DMS 273 treated with DMSO at 0.1 percent for 48 hours (cell line): ENCODE measurements at regions not wholly inside any gene's neighbourhood (a gene's known extent, or its start where the extent isn't known, plus 50 kb on each side); places are given as distances from the start of the nearest gene placed in this dataset.
"Not testable (repeated sequence)": the region's sequence is repeated elsewhere in the genome, so short reads cannot be mapped to it uniquely, and the experiment has no call there.

Experiments
- DNase-seq: peaks from one replicate; lab custom pipeline; 2025; lab: John Stamatoyannopoulos, UW

GRCh38 chr9:74007833-74008232 is 489.3 kb upstream of the RORB start:
- DNase-seq: no peak

- DNase-seq: no peak
These were observed 481.1 kb upstream of the RORB start for GRCh38 chr9:74016004-74016403.

GRCh38 chr9:74025402-74025925 is 471.7 kb upstream of the RORB start:
- DNase-seq: no peak

- no peak for DNase-seq
These were observed 464.7 kb upstream of the RORB start for GRCh38 chr9:74032421-74032820.

GRCh38 chr9:74035786-74036185 is 461.3 kb upstream of the RORB start:
- no peak for DNase-seq

GRCh38 chr9:74036549-74037231 is 460.4 kb upstream of the RORB start:
- no peak for DNase-seq

- DNase-seq: no peak
These were observed 459.9 kb upstream of the RORB start for GRCh38 chr9:74037274-74037673.

GRCh38 chr9:74041588-74041987 is 455.5 kb upstream of the RORB start:
- no peak for DNase-seq

- DNase-seq: no peak
These were observed 452.3 kb upstream of the RORB start for GRCh38 chr9:74044844-74045243.

GRCh38 chr9:74056023-74056422 is 441.1 kb upstream of the RORB start:
- no peak for DNase-seq

- not testable (repeated sequence) for DNase-seq
These were observed 440.1 kb upstream of the RORB start for GRCh38 chr9:74057051-74057450.

- DNase-seq: no peak
These were observed 432.4 kb upstream of the RORB start for GRCh38 chr9:74064702-74065101.

GRCh38 chr9:74066128-74066527 is 431.0 kb upstream of the RORB start:
- DNase-seq: no peak

- DNase-seq: no peak
These were observed 430.5 kb upstream of the RORB start for GRCh38 chr9:74066605-74067004.

GRCh38 chr9:74071502-74071901 is 425.6 kb upstream of the RORB start:
- DNase-seq: no peak

- DNase-seq: no peak
These were observed 423.2 kb upstream of the RORB start for GRCh38 chr9:74073897-74074296.

- DNase-seq: no peak
These were observed 418.5 kb upstream of the RORB start for GRCh38 chr9:74078647-74079046.

GRCh38 chr9:74080652-74081051 is 416.5 kb upstream of the RORB start:
- DNase-seq: not testable (repeated sequence)

- DNase-seq: no peak
These were observed 413.3 kb upstream of the RORB start for GRCh38 chr9:74083681-74084433.

- not testable (repeated sequence) for DNase-seq
These were observed 411.6 kb upstream of the RORB start for GRCh38 chr9:74085384-74086037.

GRCh38 chr9:74090921-74091320 is 406.2 kb upstream of the RORB start:
- not testable (repeated sequence) for DNase-seq

GRCh38 chr9:74092491-74092834 is 404.7 kb upstream of the RORB start:
- DNase-seq: no peak

- DNase-seq: not testable (repeated sequence)
These were observed 403.1 kb upstream of the RORB start for GRCh38 chr9:74094037-74094436.
